ENCODE measurements at regions not wholly inside any gene's neighbourhood (a gene's known extent, or its start where the extent isn't known, plus 50 kb on each side); places are given as distances from the start of the nearest gene placed in this dataset.

DNA sequence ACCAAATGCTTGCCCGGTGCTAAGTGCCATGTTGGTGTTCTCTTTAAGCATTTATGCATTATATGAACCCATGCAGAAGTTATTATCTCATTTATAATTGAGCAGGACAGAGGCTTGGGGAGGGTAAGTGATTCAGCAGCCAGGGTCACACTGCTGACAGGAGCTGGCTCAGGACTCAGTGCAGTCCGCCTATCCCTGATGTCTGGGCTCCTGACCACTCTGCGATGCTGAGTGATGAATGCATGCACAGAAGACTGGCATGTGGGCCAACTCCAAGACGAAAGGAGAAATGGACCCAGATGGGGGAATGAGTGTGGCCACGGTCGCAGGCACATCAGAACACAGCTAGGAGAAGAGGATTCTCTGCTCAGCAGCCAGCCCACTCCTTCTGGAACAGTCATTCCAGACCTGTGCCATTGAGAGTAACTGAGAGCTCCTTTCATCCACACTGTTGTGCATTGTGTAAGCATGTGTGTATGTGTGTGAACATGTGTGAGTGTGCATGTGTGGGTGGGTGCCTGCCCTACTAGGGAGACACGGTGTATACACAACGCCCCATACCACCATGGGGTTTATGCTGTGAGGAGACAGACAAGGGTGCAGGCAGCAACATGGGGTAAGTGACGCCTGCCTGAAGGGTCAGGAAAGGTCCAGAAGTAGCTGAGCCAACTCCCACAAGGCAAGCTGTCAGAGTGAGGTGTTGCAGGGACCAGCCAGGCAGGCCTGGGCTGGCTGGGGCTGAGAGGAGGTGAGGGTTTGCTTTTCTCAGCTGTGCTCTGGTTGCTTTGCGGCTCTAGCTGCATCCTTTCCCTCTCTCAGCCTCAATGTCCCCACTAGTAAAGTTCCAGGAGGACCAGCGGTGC lies 97.8 kb upstream of the PMEPA1 start:
- Histone ChIP-seq H2BK20ac (ENCODE audit: low read length) (no peak overlapping the region), H2BK5ac (ENCODE audit: low read depth, low read length) (no peak overlapping the region), H3K4ac (replicated peaks; ENCODE audit: insufficient read length, low read depth, low read length) (no peak overlapping the region), H3K56ac (replicated peaks; ENCODE audit: insufficient read length, low read depth, low read length) (no peak overlapping the region), H3K23ac (ENCODE audit: insufficient read length) (no peak overlapping the region), H2AK5ac (ENCODE audit: low read depth, low read length) (no peak overlapping the region), H2BK12ac (ENCODE audit: low read depth, low read length) (no peak overlapping the region), H3K79me2 (ENCODE audit: control insufficient read depth in 1 of 2, insufficient read depth in 2 of 2, low read length in 2 of 2) (no peaks in the 10 kb centered on the region), H3K23me2 (ENCODE audit: low read depth, low read length) (no peaks in the 10 kb centered on the region), H3K9ac (replicated peaks in 1 of 4; ENCODE audit: extremely low read depth in 1 of 4, low read depth in 3 of 4, low read length in 3 of 4) (no peak overlapping the region), H3K27me3 (replicated peaks in 1 of 4; ENCODE audit: control insufficient read depth in 3 of 4, extremely low read depth in 1 of 4, insufficient read depth in 3 of 4, low read length in 3 of 4) (no peaks in the 10 kb centered on the region; a peak in 1 of 7 replicates), H3K27ac (ENCODE audit: low read depth, low read length) (no peak overlapping the region), H4K5ac (ENCODE audit: insufficient read length, low read depth, low read length) (no peak overlapping the region), H2AFZ (ENCODE audit: low read length) (no peak overlapping the region), H3K4me1 (replicated peaks in 1 of 4; ENCODE audit: control insufficient read depth in 3 of 4, insufficient read depth in 4 of 4, low read length in 3 of 4) (peaks cover 3 to 10% (median 7%) of the 10 kb centered on the region in 4 experiments; a peak in 6 of 7 replicates), H3K18ac (ENCODE audit: extremely low read depth, low read length) (no peak overlapping the region), H4K20me1 (replicated peaks in 1 of 2; ENCODE audit: control insufficient read depth in 1 of 2, insufficient read depth in 2 of 2, low read length in 2 of 2) (no peaks in the 10 kb centered on the region), H3K14ac (ENCODE audit: insufficient read length) (no peak overlapping the region), H4K8ac (ENCODE audit: extremely low read depth, insufficient read depth, low read length) (no peak overlapping the region), H2BK120ac (replicated peaks; ENCODE audit: low read depth, low read length) (no peak overlapping the region), H3K4me2 (ENCODE audit: insufficient read depth in 1 of 2, low read depth in 2 of 2, low read length in 2 of 2) (no peak overlapping the region), H3K9me3 (ENCODE audit: insufficient read depth in 2 of 2, low read depth in 1 of 2, low read length in 1 of 2) (no peaks in the 10 kb centered on the region), H3K36me3 (ENCODE audit: control insufficient read depth in 2 of 4, insufficient read depth in 4 of 4, low read length in 3 of 4) (no peaks in the 10 kb centered on the region), H4K91ac (replicated peaks; ENCODE audit: insufficient read length, low read length) (no peak overlapping the region), H3K79me1 (ENCODE audit: low read depth, low read length) (no peaks in the 10 kb centered on the region), H2BK15ac (ENCODE audit: low read length) (peak overlapping the region; percentile 61; the same call in 1 of the 2 replicates), H3K4me3 (ENCODE audit: extremely low read depth in 1 of 4, insufficient read depth in 2 of 4, low read depth in 3 of 4, low read length in 4 of 4) (no peak overlapping the region)
- DNase-seq (ENCODE audit: low read depth in 1 of 2, low spot score in 2 of 2) (no peak), FAIRE-seq (no peak)
- ChIA-PET CTCF (ENCODE audit: partially characterized antibody) (interaction anchor here (0.6 to 1.1 kb wide), 2 partner anchors 33 to 1203 kb away, joined by 3 read pairs; no protein-coding TSS in a partner anchor), POLR2A (ENCODE audit: partially characterized antibody) (no interaction called here)
- TF ChIP-seq SP1 (IDR thresholded peaks at IDR 0.05; ENCODE audit: low read depth, low read length) = no peak
- no peak for TF ChIP-seq SRF (IDR thresholded peaks at IDR 0.05; ENCODE audit: low read depth, low read length)
- TF ChIP-seq TAF1 (IDR thresholded peaks at IDR 0.05; ENCODE audit: low read depth, low read length) = no peak
- no peak for TF ChIP-seq CTBP2 (IDR thresholded peaks at IDR 0.05; ENCODE audit: borderline replicate concordance, insufficient read depth, insufficient read length, low read length)
- WGBS, 2 experiments (ENCODE audit: extremely low coverage in 1 of 2, insufficient coverage in 1 of 2, insufficient read length in 1 of 2, insufficient replicate concordance in 2 of 2, low coverage in 1 of 2, low lambda C conversion rate in 2 of 2, missing lambda C conversion rate in 1 of 2) = 82% methylated on average over 11 of the region's 11 CpGs; no CpG with 5 or more reads in 1 of the 2 experiments

All from H1 (cell line).